Endothelial cell of umbilical vein (primary cell): ENCODE measurements at regions not wholly inside any gene's neighbourhood (a gene's known extent, or its start where the extent isn't known, plus 50 kb on each side); places are given as distances from the start of the nearest gene placed in this dataset.

Experiments used
- EZH2 ChIP-seq: IDR thresholded peaks from 2 replicates; pipeline ENCODE4 v1.6.1; 2012; ENCODE audit warnings: borderline replicate concordance, low read depth, mild to moderate bottlenecking, moderate library complexity, low read length, inconsistent platforms; ENCODE audit not compliant: severe bottlenecking
- GATA2 ChIP-seq: IDR thresholded peaks from 2 replicates; pipeline ENCODE4 v1.7.0; 2011; ENCODE audit warnings: low read depth, mild to moderate bottlenecking, moderate library complexity, mixed read lengths, low read length; ENCODE audit not compliant: insufficient read length, insufficient read depth
- JUN ChIP-seq: IDR thresholded peaks from 2 replicates; pipeline ENCODE4 v1.6.1; 2011; ENCODE audit warnings: borderline replicate concordance, low read depth; ENCODE audit not compliant: insufficient read length, insufficient read depth
- MYC ChIP-seq: IDR thresholded peaks from one replicate; pipeline ENCODE4 v1.6.1; 2011; ENCODE audit warnings: mild to moderate bottlenecking, low read depth, low read length
- POLR2A ChIP-seq: IDR thresholded peaks from 2 replicates; pipeline ENCODE4 v1.6.1; 2012; ENCODE audit warnings: low read depth, mild to moderate bottlenecking, control low read depth, low read length
- POLR2AphosphoS5 ChIP-seq: IDR thresholded peaks from 2 replicates; pipeline ENCODE4 v1.6.1; 2012; ENCODE audit warnings: low read depth, mild to moderate bottlenecking, control low read depth, low read length, moderate library complexity; ENCODE audit not compliant: insufficient read depth
- TF ChIP-seq, protein P1 (sequence below), 2 donors: IDR thresholded peaks; 1 replicate in 1 of 2; 2 replicates in 1 of 2; pipeline ENCODE4 v1.5.1; 2011; ENCODE audit warnings: low read length in 2 of 2, mild to moderate bottlenecking in 2 of 2, moderate library complexity in 2 of 2, control low read depth in 1 of 2, inconsistent platforms in 1 of 2, low read depth in 1 of 2; ENCODE audit not compliant: insufficient read depth in 1 of 2; ENCODE audit errors: extremely low read depth in 1 of 2

DNA sequence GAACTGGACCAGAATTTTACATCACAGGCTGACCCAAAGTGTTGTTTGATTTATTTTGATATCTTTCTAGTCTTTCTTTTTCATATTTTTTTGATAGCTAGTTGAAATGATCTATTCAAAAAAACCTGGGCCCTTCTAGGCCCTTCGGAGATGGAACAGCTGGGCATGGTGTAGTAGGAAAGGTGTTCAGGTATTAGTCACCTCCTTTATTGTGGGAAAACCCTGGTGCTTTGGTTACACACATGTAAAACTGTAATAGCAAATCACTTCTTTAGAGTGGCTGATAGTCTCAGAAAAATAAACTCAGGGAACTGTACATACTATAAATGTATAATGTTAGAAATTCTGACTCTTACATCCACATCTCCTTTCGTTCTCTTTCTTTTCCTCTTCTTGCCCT is 234.5 kb downstream of the PLA2G4A start:
- TF ChIP-seq EZH2 (no peak), POLR2A (no peak), JUN (no peak), GATA2 (no peak), MYC (no peak), POLR2AphosphoS5 (no peak)
- TF ChIP-seq, protein P1, sequence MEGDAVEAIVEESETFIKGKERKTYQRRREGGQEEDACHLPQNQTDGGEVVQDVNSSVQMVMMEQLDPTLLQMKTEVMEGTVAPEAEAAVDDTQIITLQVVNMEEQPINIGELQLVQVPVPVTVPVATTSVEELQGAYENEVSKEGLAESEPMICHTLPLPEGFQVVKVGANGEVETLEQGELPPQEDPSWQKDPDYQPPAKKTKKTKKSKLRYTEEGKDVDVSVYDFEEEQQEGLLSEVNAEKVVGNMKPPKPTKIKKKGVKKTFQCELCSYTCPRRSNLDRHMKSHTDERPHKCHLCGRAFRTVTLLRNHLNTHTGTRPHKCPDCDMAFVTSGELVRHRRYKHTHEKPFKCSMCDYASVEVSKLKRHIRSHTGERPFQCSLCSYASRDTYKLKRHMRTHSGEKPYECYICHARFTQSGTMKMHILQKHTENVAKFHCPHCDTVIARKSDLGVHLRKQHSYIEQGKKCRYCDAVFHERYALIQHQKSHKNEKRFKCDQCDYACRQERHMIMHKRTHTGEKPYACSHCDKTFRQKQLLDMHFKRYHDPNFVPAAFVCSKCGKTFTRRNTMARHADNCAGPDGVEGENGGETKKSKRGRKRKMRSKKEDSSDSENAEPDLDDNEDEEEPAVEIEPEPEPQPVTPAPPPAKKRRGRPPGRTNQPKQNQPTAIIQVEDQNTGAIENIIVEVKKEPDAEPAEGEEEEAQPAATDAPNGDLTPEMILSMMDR (IDR thresholded peaks at IDR 0.05; ENCODE audit: extremely low read depth in 1 of 2, insufficient read depth in 1 of 2, low read depth in 1 of 2, low read length in 2 of 2) = no peak
